ENCODE measurements at regions not wholly inside any gene's neighbourhood (a gene's known extent, or its start where the extent isn't known, plus 50 kb on each side); places are given as distances from the start of the nearest gene placed in this dataset.
A peak's percentile ranks its signal among the peaks of the same experiment; 100 is the strongest.

DNA sequence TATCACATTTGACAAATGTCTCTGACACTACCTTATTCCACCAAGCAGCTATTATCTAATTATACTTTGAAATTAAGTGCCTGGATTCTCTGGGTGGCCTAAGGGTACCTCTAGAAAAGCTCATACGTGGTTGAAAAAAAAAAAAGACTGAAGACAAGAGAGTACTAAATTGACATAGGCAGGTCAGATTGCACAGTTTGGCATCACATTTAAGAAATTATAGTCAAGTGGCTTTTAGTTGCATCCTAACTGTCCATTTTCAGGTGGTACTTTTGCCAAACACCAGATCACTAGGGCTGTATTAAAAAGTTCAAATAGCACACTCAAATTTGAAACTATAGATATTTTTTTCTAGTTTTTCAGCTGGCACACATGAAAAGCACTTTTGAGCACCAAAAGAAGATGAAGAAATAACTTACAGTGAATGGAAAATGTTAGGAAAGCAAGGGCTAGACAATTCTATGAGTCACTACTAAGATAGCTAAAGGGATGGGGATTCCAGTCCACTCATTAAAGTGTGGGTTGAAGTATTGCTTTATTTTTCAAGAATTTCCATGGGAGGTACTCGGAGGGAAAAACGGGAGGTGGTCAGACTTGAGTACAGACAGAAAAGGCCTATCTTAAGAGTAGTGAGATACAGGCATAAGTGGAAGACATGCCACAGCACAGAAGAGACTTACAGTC, 106.5 kb upstream of the COL5A2 start:
- Histone ChIP-seq H3K4me1 (ENCODE audit: insufficient read depth, insufficient read length) (no peaks in the 10 kb centered on the region), H3K9ac (ENCODE audit: insufficient read length, low read depth) (no peak overlapping the region), H3K4me3 (ENCODE audit: insufficient read length, low read depth) (no peak overlapping the region), H3K27me3 (ENCODE audit: insufficient read depth, insufficient read length) (no peaks in the 10 kb centered on the region), H3K36me3 (ENCODE audit: insufficient read depth, insufficient read length, low read length) (no peaks in the 10 kb centered on the region), H3K9me3 (ENCODE audit: insufficient read depth, low read length) (no peaks in the 10 kb centered on the region)
- TF ChIP-seq SUZ12 (IDR thresholded peaks at IDR 0.05; ENCODE audit: extremely low read depth, insufficient read depth, insufficient read length) (no peak), ZNF274 (IDR thresholded peaks at IDR 0.05; ENCODE audit: low read depth, low read length) (no peak), YY1 (IDR thresholded peaks at IDR 0.05; ENCODE audit: insufficient read depth, insufficient read length) (no peak)
- DNase-seq (ENCODE audit: low read depth, low spot score), result no peak

DNA sequence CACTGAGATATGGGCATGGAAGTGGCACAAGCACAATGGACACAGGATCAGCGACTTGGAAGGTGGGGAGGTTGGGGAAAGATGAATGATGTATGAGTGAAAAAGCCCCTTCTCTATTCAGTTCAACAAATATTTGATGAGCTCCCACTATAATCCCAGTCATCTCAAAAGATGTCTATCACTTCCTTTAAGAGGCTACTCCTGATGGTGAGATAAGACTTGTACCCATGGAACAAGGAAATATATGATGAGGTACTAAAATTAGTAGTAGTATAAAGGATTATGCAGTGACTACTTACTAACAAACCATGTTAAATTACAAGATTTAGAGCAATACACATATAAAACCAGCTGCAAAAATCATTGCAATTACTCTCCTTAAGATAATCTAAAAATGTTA, 107.8 kb upstream of the COL5A2 start:
- H3K4me3 ChIP-seq (ENCODE audit: insufficient read length, low read depth), result no peak overlapping the region

DNA sequence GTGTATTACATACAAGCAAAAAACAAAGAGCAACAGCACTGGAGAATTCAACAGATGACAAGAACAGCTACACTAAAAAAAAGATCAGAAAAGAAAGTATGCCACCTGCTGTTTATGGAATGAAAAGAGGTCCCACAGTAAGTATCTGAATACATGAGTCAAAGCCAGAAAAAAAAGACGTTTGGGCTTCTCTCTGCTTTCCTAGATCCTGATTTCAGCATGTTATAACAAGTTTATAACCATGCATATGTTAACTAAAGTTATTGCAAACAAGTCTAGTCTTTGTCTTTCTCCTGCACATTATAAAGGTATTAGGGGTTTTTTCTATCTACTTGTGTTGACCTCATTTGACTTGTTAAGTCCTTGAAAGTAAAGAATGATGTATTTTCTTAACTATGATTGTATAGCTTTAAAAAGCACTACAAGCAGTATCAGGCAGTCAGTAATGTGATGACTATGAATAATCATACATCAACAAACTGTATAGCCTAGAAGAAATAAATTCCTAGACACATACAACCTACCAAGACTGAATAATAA, 108.5 kb upstream of the COL5A2 start:
- Histone ChIP-seq H3K36me3 (ENCODE audit: insufficient read depth, insufficient read length, low read length) (no peaks in the 10 kb centered on the region), H3K4me1 (ENCODE audit: insufficient read depth, insufficient read length) (no peaks in the 10 kb centered on the region), H3K9ac (ENCODE audit: insufficient read length, low read depth) (no peak overlapping the region), H3K27me3 (ENCODE audit: insufficient read depth, insufficient read length) (no peaks in the 10 kb centered on the region), H3K4me3 (ENCODE audit: insufficient read length, low read depth) (no peak overlapping the region), H3K9me3 (ENCODE audit: insufficient read depth, low read length) (no peaks in the 10 kb centered on the region)
- TF ChIP-seq YY1 (IDR thresholded peaks at IDR 0.05; ENCODE audit: insufficient read depth, insufficient read length) (no peak), SUZ12 (IDR thresholded peaks at IDR 0.05; ENCODE audit: extremely low read depth, insufficient read depth, insufficient read length) (no peak), ZNF274 (IDR thresholded peaks at IDR 0.05; ENCODE audit: low read depth, low read length) (no peak)
- peak; percentile 39 for DNase-seq (ENCODE audit: low read depth, low spot score)

More for the DNA sequence above, 107.8 kb upstream of the COL5A2 start:
- H3K9ac ChIP-seq (ENCODE audit: insufficient read length, low read depth), result no peak overlapping the region
- H3K4me1 ChIP-seq (ENCODE audit: insufficient read depth, insufficient read length), result no peaks in the 10 kb centered on the region
- DNase-seq (ENCODE audit: low read depth, low spot score), result no peak
- no peaks in the 10 kb centered on the region for H3K9me3 ChIP-seq (ENCODE audit: insufficient read depth, low read length)
- no peaks in the 10 kb centered on the region for H3K36me3 ChIP-seq (ENCODE audit: insufficient read depth, insufficient read length, low read length)
- TF ChIP-seq YY1 (IDR thresholded peaks at IDR 0.05; ENCODE audit: insufficient read depth, insufficient read length) (no peak), SUZ12 (IDR thresholded peaks at IDR 0.05; ENCODE audit: extremely low read depth, insufficient read depth, insufficient read length) (no peak), ZNF274 (IDR thresholded peaks at IDR 0.05; ENCODE audit: low read depth, low read length) (no peak)
- H3K27me3 ChIP-seq (ENCODE audit: insufficient read depth, insufficient read length), result no peaks in the 10 kb centered on the region

DNA sequence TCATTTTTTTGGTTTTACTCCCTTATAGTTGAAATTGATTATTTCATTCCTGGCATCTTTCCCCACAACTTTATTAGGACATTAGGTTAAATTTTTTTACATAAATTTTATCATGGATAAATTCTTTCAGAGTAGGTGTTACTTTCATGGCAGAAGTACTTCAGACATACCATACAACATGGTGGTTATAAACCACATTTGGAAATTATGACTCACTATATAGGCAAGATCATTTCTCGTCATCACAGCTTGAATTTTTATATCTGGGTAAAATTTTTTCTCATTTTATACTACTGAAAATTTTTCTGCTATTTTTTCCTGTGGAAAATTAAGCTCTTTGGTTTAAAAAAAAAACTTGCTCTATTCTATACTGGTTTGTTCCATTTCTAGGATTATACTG, 111.9 kb upstream of the COL5A2 start:
- TF ChIP-seq ZNF274 (IDR thresholded peaks at IDR 0.05; ENCODE audit: low read depth, low read length) (no peak), YY1 (IDR thresholded peaks at IDR 0.05; ENCODE audit: insufficient read depth, insufficient read length) (no peak), SUZ12 (IDR thresholded peaks at IDR 0.05; ENCODE audit: extremely low read depth, insufficient read depth, insufficient read length) (no peak)
- Histone ChIP-seq H3K27me3 (ENCODE audit: insufficient read depth, insufficient read length) (no peaks in the 10 kb centered on the region), H3K36me3 (ENCODE audit: insufficient read depth, insufficient read length, low read length) (no peaks in the 10 kb centered on the region), H3K4me1 (ENCODE audit: insufficient read depth, insufficient read length) (no peaks in the 10 kb centered on the region), H3K9me3 (ENCODE audit: insufficient read depth, low read length) (no peaks in the 10 kb centered on the region), H3K9ac (ENCODE audit: insufficient read length, low read depth) (no peak overlapping the region), H3K4me3 (ENCODE audit: insufficient read length, low read depth) (no peak overlapping the region)
- no peak for DNase-seq (ENCODE audit: low read depth, low spot score)

DNA sequence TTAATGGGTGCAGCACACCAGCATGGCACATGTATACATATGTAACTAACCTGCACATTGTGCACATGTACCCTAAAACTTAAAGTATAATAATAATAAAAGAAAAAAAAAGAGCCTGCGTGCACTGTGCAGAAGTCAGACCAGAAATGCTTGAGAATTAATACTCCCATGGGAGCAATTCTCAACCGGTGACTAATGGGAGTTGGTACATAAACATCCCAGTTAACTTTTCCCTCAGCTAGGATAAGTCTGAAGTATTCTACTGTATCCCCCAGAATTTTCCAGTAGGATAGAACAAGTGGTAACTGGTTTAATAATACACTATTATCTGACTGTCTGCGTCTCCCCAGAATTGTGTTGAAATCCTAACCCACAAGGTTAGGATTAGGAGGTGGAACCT, 113.6 kb upstream of the COL5A2 start:
- Histone ChIP-seq H3K27me3 (ENCODE audit: insufficient read depth, insufficient read length) (no peaks in the 10 kb centered on the region), H3K9ac (ENCODE audit: insufficient read length, low read depth) (no peak overlapping the region), H3K36me3 (ENCODE audit: insufficient read depth, insufficient read length, low read length) (no peaks in the 10 kb centered on the region), H3K4me3 (ENCODE audit: insufficient read length, low read depth) (no peak overlapping the region), H3K4me1 (ENCODE audit: insufficient read depth, insufficient read length) (no peaks in the 10 kb centered on the region), H3K9me3 (ENCODE audit: insufficient read depth, low read length) (no peaks in the 10 kb centered on the region)
- DNase-seq (ENCODE audit: low read depth, low spot score), result no peak
- TF ChIP-seq SUZ12 (IDR thresholded peaks at IDR 0.05; ENCODE audit: extremely low read depth, insufficient read depth, insufficient read length) (no peak), YY1 (IDR thresholded peaks at IDR 0.05; ENCODE audit: insufficient read depth, insufficient read length) (no peak), ZNF274 (IDR thresholded peaks at IDR 0.05; ENCODE audit: low read depth, low read length) (no peak)

DNA sequence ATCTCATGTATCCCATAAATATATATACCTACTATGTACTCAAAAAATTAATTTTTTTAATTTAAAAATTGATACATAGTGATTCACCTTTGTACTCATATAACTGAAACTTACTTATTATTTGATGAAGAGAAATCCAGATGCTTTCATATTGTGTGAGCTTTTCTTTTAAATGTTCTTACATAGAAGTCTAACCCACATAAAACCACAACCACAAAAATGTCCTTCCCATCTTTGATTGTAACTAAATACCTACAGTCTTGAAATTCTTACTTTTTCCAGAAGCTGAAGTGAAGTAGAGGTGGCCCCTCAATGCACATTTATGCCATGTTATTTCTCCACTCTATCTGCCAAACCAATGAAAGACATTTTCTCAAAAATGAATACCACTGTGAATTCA, 117.9 kb upstream of the COL5A2 start:
- Histone ChIP-seq H3K4me1 (ENCODE audit: insufficient read depth, insufficient read length) (no peaks in the 10 kb centered on the region), H3K9me3 (ENCODE audit: insufficient read depth, low read length) (no peaks in the 10 kb centered on the region), H3K36me3 (ENCODE audit: insufficient read depth, insufficient read length, low read length) (no peaks in the 10 kb centered on the region), H3K27me3 (ENCODE audit: insufficient read depth, insufficient read length) (no peaks in the 10 kb centered on the region), H3K4me3 (ENCODE audit: insufficient read length, low read depth) (no peak overlapping the region), H3K9ac (ENCODE audit: insufficient read length, low read depth) (no peak overlapping the region)
- TF ChIP-seq ZNF274 (IDR thresholded peaks at IDR 0.05; ENCODE audit: low read depth, low read length), result no peak
- TF ChIP-seq YY1 (IDR thresholded peaks at IDR 0.05; ENCODE audit: insufficient read depth, insufficient read length), result no peak
- TF ChIP-seq SUZ12 (IDR thresholded peaks at IDR 0.05; ENCODE audit: extremely low read depth, insufficient read depth, insufficient read length), result no peak
- no peak for DNase-seq (ENCODE audit: low read depth, low spot score)

DNA sequence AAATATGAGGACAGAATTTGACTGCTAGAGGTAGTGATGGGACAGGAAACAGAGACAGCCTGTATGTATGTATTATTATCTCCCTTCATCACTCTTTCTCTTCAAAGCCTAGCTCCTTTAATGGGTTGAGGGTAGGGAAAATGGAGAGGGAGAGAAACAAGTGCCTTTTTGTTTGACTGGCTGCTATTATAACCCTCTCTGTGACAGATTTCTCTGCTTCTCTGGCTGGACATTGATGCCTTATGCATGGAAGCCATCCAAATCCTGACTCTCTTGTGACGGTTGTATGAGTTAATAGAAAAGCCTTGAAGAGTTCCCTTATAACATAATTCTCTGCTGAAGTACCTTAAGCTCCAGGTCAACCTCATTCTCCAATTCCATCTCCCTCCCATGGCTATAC, 118.5 kb upstream of the COL5A2 start:
- no peak for TF ChIP-seq ZNF274 (IDR thresholded peaks at IDR 0.05; ENCODE audit: low read depth, low read length)
- TF ChIP-seq YY1 (IDR thresholded peaks at IDR 0.05; ENCODE audit: insufficient read depth, insufficient read length), result no peak
- no peak for TF ChIP-seq SUZ12 (IDR thresholded peaks at IDR 0.05; ENCODE audit: extremely low read depth, insufficient read depth, insufficient read length)
- DNase-seq (ENCODE audit: low read depth, low spot score), result no peak
- H3K36me3 ChIP-seq (ENCODE audit: insufficient read depth, insufficient read length, low read length), result no peaks in the 10 kb centered on the region
- H3K4me3 ChIP-seq (ENCODE audit: insufficient read length, low read depth), result no peak overlapping the region
- H3K4me1 ChIP-seq (ENCODE audit: insufficient read depth, insufficient read length), result no peaks in the 10 kb centered on the region
- H3K9ac ChIP-seq (ENCODE audit: insufficient read length, low read depth), result no peak overlapping the region
- no peaks in the 10 kb centered on the region for H3K27me3 ChIP-seq (ENCODE audit: insufficient read depth, insufficient read length)
- no peaks in the 10 kb centered on the region for H3K9me3 ChIP-seq (ENCODE audit: insufficient read depth, low read length)
